HTR-8/SVneo (cell line): ENCODE measurements at regions not wholly inside any gene's neighbourhood (a gene's known extent, or its start where the extent isn't known, plus 50 kb on each side); places are given as distances from the start of the nearest gene placed in this dataset.
"Not testable (repeated sequence)": the region's sequence is repeated elsewhere in the genome, so short reads cannot be mapped to it uniquely, and the experiment has no call there.

Experiments
- DNase-seq: peaks from one replicate; pipeline ENCODE4 v3.0.0; 2011; ENCODE audit warnings: low spot score, mixed read lengths; ENCODE audit not compliant: insufficient read length
- FAIRE-seq: peaks from 2 replicates; lab custom pipeline; 2011; peaks lifted over from hg19 to GRCh38; lab: Jason Lieb, UNC

DNA sequence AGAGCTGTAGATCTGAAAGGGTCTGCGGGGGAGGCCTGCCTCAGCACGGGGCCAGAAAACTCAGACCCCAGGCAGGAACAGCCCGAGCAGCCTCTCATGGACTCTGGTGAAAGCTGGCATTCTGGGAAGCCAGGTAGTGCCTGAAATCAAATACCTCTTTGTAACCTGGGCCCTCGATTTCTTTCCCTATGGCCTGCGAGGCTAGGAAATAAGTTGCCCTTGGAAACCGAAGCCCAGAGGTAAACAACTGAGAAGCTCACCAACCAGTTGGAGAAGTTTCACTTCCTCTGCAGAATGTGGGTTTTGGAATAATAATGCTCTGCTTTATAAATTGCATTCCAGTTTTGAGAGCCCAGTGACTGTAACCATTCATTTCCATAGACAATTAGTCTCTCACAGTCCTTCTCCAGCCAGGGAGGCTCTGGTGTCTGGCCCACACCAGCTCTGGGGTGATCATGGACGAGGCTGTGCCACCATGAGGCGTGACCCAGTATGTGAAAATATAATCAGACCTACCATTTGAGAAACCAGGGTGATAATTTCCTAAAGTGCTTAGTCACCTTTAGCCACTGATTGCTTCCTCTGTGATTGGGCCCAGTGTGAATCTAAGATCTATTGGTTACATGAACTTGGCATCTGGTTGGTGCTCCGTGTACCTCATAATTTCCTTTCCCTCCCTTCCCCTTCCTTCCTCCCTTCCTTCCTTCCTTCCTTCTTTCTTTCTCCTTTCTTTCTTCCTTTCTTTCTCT, 133.1 kb upstream of the PELI1 start:
- FAIRE-seq = no peak
- DNase-seq = no peak

DNA sequence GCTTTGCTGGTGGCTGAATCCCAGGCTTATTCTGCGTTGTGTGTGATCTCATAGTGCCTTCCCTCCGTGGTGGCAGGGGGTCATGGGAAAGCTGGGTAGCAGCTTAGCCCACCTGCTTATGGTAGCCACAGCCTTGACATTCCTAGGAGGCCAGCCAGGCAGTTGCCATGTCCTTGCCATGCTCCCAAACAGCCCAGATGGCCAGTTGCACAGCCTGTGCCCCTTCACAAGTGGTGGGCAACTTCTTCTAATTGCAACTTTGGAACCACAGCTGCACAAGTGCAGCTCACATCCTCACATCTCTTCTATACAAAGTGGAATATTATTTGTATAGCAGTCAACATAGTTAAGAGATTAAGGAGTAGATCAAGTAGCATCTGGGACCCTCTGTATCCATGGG, 136.6 kb upstream of the PELI1 start:
- not testable (repeated sequence) for FAIRE-seq, DNase-seq

DNA sequence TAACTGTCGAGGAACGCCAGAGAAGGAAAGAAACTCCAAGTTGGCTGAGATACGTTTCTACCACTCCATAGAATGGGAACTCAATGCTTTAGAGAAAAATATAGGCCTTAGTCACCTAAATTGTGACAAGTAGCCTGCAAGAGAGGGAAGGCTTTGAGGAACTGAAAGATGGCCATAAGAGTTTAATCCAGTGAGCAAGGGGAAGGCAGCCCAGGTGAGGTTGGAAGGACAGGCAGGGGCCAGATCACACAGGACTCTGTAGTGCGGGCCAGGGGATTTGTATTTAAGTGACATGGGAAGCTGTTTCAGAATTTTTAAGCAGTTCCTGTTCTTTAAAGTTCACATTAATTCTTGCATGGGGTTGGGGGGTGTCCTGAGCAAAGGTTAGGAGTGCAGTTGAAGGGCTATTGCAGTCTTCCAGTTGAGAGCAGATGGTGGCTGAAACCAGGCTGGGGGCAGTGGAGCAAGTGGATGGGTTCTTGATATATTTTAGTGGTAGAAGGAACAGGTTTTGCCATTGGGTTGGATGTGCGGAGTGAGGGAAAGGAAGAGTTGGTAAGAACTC, 138.9 kb upstream of the PELI1 start:
- no peak for DNase-seq
- no peak for FAIRE-seq

DNA sequence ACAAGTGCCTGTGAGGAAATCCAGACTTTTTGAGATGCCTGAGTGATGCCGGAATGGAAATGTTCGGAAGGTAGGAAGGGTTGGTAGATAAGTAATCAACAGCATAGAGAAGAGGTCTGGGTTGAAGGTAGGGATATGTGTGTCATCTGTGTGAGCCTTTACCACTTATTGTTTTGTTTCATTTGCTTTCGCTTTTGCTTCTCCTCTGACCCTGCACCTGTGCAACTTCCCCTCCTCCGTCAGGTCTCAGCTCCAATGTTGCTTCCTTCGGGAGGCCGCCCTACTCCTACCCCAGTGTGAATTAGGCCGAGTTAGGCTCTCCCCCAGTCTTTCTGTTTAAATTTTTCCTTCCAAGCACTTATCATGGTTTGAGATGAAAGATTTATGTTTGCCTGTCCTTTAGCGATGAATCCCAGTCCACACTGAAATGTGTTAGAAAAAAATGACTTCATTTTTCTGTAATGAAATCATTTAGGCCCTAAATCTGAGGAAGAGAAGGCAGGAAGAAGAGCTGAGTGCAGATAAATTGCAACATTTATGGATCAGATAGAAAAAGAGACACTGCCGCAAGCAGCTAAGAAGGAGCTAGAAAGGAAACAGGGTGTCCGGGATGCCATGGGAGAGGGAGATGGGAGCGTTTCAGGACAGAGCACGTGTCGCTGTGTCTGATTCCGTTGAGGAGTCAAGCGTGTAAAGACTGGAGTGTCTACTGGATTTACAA, 139.6 kb upstream of the PELI1 start:
- FAIRE-seq (no peak), DNase-seq (peak; percentile 47)

DNA sequence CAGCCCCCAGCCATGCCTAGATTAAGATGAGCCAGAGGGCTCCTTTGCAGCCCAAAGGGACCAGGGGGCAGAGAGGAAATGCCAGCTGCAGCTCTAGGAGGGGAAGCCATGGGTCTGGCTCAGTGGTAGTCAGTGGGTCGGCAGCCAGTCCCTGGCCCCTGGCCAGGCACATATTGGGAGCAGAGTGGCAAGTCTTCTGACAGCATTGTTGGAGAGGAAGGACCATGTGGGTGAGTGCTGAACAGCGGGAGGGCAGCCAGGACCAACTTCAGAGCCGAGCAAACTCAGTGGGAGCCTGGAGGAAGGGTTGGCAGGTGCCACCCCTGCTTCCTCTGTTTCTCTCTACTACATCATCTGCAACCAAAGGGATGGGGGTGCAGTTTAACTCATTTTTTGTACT, 140.5 kb upstream of the PELI1 start:
- no peak for FAIRE-seq

DNA sequence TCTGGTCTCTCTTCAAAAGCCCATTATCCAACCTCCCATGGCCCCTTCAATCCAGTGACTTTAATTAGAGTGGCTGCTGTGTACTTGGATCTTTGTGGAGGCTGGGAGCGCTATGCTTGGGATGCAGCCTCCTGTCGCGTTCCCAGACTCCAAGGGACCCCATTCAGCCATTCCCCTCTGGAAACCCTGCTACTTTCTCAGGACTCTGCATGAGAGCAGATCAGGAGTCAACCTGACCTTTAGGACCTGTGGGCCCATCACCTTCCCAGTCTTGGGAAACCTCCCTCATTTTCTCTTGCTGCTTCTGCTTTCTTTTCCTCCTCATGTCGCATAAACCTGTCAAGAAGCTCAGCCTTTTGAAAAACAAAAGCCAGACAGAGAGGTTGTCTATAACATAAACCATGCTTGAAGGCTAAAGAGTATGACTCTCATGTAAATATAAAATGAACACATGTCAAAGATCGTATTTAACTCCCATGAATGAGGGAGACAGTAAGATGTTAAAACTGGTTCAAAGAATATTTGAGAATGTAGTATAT, 143.1 kb upstream of the PELI1 start:
- no peak for FAIRE-seq
- no peak for DNase-seq

More for the DNA sequence above, 140.5 kb upstream of the PELI1 start:
- DNase-seq = no peak

DNA sequence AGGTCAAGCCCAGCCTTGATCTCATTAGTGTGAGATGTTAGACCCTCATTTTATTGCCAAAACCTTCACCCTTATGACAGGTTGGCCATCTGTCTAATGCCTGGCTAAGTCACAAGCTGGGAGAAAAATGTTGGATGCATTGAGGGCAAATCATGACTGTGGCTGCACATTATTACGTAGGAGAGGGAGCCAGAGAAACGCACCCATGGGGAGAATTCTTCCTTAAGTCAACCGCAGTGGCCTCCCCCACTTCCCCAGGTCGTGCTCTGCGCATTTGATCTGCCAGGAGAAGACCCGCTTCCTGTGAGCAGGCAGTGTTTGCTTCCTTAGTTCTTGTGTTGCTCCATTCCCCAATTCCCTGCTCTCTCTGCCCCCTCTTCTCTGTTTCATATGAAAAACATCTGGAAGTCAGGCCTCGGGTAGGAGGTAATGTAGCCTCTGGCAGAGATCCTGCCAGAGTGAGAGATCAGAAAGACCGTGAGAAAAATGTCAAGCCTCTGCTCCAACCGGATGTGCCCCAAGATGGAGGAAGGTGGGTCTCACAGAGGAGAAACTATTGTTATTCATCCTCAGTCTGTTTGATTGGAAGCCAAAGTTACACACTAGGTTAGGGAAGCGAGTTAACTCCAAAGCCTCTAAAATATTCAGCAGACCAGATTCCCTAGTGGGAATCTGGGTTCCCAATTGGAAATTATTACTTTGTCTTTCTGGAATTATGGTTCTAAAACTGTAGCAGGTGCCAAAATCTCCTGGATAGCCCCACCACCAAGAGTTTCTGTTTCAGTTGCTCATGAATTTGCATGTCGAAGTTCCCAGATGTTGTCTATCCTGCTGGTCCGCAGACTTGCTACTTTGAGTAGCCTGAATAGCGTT, 144.3 kb upstream of the PELI1 start:
- FAIRE-seq = no peak
- no peak for DNase-seq

DNA sequence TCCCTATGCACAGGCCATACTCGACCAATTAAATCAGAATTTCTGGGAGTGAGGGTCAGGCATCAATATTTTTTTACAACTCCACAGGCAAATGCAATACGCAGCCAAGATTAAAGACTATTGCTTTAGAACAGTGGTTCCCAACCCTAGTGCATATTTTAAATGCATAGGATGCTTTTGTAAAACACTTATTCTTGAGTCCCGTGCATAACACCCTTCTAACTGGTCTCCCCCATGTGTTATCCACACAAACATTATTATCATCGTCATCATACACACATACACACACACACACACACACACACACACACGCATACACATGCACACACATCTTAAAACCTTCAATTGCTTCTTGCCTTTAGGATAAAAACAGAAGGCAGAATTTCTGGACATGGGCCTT, 145.0 kb upstream of the PELI1 start:
- DNase-seq = no peak
- no peak for FAIRE-seq

DNA sequence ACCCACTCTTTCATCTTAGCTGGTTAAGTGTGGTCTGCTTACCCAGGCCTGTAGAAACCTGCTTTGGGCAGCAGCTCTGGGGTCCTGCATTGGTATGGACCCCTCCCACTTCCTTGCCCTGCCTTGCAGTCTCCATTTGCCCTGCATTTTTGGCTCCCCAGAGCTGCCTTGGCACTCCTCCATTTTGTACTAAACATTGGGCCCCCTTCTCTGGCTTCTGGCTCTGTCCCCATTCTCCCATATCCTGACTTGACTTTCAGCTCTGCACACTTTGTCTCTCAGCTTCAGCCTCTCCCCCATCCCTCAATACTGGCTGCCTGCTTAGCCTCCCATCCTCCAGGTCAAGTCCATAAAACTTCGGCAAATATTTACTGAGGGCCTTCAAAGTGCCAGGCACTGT, 145.5 kb upstream of the PELI1 start:
- FAIRE-seq (no peak), DNase-seq (no peak)

DNA sequence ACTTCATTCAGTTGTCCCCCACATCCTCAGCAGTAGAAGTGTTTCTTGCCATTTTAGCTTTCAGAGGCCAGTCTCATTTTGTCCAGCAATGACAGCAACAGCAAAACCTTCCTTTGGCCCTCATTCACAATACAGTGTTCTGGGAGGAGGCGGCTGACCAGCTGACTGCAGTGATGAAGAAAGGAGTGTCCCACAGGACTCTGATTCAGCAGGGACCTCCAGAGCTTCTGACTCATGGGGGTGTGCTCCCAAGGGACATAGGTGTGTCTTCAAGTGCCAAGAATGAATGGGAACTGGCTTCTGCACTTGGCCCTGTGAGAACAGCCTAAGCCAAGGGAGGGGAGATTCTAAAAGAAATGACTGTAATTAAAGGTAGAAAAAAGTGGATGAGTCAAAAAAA, 147.0 kb upstream of the PELI1 start:
- DNase-seq = no peak
- FAIRE-seq = no peak

DNA sequence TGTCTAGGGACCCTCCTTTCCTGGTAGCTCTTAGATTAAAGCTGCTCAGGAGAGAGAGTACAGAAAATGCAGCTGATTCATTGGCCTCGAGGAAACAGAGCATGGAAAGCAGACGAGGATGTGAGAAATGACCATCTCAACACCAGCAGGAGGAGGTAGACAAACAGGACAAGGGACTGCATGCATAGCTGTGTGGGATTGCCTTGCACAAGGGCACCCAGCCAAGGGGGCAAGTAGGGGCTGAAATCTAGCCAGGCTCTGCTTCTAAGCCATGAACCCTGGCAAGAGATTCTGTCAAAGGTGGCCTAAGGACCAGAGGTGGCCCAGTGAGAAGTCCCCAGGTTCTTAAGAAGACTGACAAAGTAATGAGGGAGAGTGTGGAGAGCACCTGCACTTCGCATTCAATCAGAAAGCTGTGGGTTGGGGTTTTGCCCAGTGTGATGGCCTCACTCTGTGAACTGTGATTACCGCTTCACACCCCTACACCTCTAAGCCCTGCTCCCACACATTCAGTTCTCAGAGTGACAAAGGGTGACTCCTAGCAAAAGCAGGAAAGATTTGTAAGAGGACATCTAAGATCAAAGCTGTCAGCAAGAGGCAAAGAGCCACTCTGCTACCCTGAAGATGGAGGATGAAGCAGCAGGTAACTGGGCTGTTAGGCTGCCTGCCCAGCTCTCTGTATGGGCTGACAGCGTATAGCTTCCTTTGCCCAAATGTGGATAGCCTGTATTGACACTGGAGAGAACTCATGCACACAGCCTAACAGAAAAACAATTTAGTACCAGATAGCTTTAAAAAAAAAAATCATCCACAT, 151.3 kb upstream of the PELI1 start:
- DNase-seq (no peak), FAIRE-seq (no peak)

DNA sequence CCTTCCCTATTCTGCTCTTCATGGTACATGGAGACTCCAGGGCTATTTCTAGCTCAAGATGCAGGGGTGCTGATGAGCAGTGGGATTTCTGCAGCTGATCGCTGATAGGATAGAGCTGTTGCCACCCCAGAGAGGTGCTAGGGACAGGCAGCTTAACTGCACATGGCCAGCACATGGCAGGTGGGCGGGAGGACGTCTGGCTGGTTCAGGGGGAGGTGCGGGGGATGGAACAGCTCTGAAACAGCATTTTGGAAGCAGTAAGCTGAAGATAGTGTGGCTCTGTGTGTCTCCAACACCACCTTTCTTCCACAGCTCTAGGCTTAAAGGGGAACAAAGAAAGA, 151.9 kb upstream of the PELI1 start:
- DNase-seq (no peak), FAIRE-seq (no peak)

DNA sequence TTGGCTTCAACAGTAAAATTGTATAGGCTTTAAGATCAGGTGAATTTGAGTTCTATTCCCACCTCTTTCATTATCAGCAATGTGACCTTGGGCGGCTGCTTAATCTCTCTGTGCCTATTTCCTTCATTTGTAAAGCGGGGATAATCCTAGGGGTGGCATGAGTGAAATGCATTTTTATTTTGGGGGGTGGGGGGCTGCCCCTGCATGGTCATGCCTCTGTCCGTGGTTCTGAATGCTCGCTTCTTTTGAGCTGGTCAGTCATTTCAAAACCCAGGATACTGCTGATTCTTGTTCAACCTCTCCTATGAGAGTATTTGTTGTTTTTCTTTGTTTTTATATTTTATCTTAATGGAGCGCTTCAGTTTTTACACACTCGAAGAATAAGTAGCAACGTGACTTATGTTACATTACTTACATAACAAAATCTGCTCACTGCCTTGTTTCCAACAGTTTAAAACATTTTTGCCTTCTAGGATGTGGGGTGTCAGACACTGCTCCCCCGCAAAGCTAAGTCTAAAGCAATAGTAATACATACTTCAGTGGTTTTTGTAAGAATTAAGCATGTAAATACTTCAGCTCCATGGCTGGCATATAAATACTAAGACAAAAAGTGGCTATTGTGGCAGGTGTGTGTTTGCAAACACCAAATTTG, 152.6 kb upstream of the PELI1 start:
- FAIRE-seq (no peak), DNase-seq (no peak)

DNA sequence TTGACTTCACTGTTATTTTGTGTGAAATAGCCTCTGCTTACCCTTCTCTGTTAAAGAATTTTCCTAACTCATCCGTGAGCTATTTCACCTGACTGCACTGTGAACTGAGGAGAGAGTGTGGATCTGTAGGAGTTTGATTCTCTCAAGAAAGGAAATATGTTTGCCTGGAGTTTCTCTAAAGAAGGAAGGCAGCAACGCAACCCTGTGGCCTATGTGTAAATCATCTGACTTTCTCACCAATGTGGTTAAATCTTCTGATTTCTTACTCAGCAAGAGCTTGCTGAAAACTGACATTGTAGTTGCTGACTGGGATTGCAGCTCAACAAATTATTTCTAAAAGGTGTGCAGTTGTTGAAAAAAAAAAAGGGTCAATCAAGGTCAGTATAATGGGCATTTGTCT, 153.9 kb upstream of the PELI1 start:
- no peak for FAIRE-seq
- DNase-seq = no peak

DNA sequence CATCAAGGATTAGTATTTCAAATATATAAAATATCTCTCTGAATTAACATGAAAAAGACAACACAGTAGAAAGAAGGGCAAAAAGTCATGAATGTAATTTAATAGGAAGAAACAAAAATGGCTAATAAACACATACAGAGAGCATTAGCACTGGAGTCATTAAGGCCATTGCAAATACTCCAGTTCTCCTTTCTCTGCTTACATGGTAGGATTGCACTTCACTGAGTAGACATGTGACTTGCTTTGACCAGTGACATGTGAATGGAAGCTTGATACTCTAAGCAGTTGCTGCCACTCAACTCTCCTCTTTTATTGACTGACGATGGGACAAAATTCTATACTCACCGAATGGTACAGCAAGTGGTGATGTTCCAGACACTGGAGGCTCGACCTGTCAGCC, 153.9 kb upstream of the LGALSL start:
- DNase-seq (no peak), FAIRE-seq (peak; percentile 48)

DNA sequence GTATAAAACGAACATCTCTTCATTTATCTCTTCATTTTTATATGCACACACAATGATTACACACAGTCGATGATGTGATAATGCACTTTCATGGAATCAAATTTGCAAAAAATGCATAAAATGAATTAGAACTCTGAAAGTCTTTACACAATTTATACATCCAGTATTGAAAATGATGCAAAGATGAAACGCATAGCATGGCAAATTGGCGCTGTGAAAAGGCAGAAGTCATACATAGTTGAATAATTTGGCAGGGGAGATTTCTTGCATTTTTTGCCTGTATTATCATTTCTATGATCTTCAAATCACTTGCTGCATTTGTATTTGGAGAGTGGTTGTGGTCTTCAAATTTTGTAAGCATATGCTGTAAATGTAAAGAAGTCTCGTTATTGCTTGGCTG, 150.7 kb upstream of the LGALSL start:
- FAIRE-seq = no peak
- no peak for DNase-seq

DNA sequence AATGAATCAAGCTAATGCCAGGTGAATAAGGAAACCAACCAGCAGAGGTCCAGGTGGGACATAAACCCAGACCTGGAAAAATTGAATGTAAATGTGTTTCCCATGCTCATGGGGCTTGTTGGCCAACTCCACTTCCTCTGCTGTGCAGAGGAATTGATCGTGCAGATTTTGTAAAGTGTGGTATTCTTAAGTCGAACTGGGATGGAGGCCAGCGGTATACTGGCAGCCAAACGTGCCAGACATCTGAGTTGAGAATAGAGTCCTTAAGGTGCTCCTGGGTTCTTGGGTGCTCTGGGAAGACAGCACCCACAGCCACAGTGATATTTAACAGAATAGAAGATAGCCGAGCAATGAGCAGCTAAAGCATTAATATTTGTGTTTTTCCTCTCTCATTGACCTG, 146.5 kb upstream of the LGALSL start:
- FAIRE-seq (no peak), DNase-seq (no peak)

DNA sequence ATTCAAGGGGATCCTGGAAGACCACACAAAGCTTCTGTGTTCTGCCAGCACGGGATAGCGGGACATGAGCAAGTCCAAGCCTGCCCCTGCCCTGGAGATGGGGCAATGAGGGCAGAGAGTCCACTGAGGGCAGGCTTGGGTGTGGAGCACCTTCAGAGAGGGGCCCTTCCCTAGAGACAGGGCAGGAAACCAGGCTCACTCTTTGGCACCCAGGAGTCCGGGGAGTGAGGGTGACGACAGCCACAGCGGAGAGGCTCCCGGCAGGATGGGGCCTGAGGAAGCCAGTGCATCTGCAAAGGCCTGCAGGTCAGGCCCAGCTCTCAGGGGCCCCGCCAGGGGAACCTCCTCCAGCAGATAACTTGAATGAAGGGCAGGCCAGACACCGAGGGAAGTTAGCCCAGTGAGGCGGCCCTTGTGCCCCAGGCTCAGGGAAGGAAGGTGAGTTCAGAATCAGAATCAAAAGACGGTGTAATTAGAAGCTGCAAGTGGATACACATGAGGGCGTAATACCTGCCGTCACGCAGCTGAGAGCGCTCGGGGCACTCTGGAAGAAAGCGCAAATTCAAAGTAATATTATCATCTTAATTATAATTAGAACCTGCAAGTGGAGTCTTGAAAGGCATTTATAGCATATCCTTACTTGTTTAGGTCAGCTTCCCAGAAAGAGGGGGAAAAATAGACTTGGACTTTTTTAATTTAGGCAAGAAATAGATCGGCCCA, 142.6 kb upstream of the LGALSL start:
- FAIRE-seq (no peak), DNase-seq (no peak)
